22Rv1 (cell line): ENCODE measurements at regions not wholly inside any gene's neighbourhood (a gene's known extent, or its start where the extent isn't known, plus 50 kb on each side); places are given as distances from the start of the nearest gene placed in this dataset.

Source experiments
- H3K27ac ChIP-seq: fragments of 450-650 bp; 2 replicates; pipeline ENCODE4 v1.5.1; 2017
- CTCF ChIP-seq: fragments of 450-650 bp; IDR thresholded peaks from 2 replicates; pipeline ENCODE4 v1.5.1; 2017; ENCODE audit warnings: mild to moderate bottlenecking
- ZFX ChIP-seq: fragments of 450-650 bp; IDR thresholded peaks from 2 replicates; pipeline ENCODE4 v1.6.1; 2017; ENCODE audit warnings: antibody characterized with exemption, borderline replicate concordance

GRCh38 chr19:29113838-29114237 is 99.1 kb downstream of the UQCRFS1 start:
- H3K27ac ChIP-seq = no peak overlapping the region
- no peak for TF ChIP-seq ZFX
- no peak for TF ChIP-seq CTCF

- no peak overlapping the region for H3K27ac ChIP-seq
- TF ChIP-seq CTCF (no peak), ZFX (no peak)
Observed at GRCh38 chr19:29111576-29111975, 101.4 kb downstream of the UQCRFS1 start.

- TF ChIP-seq ZFX (no peak), CTCF (no peak)
Observed at GRCh38 chr19:29107831-29108230, 105.1 kb downstream of the UQCRFS1 start.

GRCh38 chr19:29106346-29106885 is 106.5 kb downstream of the UQCRFS1 start:
- no peak overlapping the region for H3K27ac ChIP-seq
- no peak for TF ChIP-seq ZFX
- no peak for TF ChIP-seq CTCF

More at GRCh38 chr19:29107831-29108230, 105.1 kb downstream of the UQCRFS1 start:
- H3K27ac ChIP-seq = no peak overlapping the region

- TF ChIP-seq ZFX (no peak), CTCF (no peak)
- no peak overlapping the region for H3K27ac ChIP-seq
Observed at GRCh38 chr19:29105629-29106292, 107.2 kb downstream of the UQCRFS1 start.

GRCh38 chr19:29104605-29105241 is 108.2 kb downstream of the UQCRFS1 start:
- no peak for TF ChIP-seq ZFX
- H3K27ac ChIP-seq = no peak overlapping the region

- no peak overlapping the region for H3K27ac ChIP-seq
- TF ChIP-seq ZFX = no peak
- TF ChIP-seq CTCF = no peak
Observed at GRCh38 chr19:29098863-29099481, 114.0 kb downstream of the UQCRFS1 start.
